Vagina (tissue), 2 donors: ENCODE measurements at regions not wholly inside any gene's neighbourhood (a gene's known extent, or its start where the extent isn't known, plus 50 kb on each side); places are given as distances from the start of the nearest gene placed in this dataset.

Experiments used
- POLR2AphosphoS5 ChIP-seq, 2 donors: sonication (generic); formaldehyde crosslinking; IDR thresholded peaks; one replicate each; pipeline ENCODE4 v1.9.0; 2017; ENCODE audit warnings: antibody characterized with exemption in 2 of 2, mild to moderate bottlenecking in 2 of 2, low read depth in 1 of 2; ENCODE audit not compliant: insufficient read depth in 1 of 2
- TF ChIP-seq, protein P1 (sequence below), 3 experiments: fragments of 450-650 bp in 2 of 3; fragments of 200-600 bp in 1 of 3; sonication (generic) in 1 of 3; IDR thresholded peaks; one replicate each; pipeline ENCODE4 v1.5.1; 2017 to 2019; ENCODE audit warnings: antibody characterized with exemption in 3 of 3, mild to moderate bottlenecking in 2 of 3, moderate library complexity in 2 of 3

- TF ChIP-seq, protein P1, sequence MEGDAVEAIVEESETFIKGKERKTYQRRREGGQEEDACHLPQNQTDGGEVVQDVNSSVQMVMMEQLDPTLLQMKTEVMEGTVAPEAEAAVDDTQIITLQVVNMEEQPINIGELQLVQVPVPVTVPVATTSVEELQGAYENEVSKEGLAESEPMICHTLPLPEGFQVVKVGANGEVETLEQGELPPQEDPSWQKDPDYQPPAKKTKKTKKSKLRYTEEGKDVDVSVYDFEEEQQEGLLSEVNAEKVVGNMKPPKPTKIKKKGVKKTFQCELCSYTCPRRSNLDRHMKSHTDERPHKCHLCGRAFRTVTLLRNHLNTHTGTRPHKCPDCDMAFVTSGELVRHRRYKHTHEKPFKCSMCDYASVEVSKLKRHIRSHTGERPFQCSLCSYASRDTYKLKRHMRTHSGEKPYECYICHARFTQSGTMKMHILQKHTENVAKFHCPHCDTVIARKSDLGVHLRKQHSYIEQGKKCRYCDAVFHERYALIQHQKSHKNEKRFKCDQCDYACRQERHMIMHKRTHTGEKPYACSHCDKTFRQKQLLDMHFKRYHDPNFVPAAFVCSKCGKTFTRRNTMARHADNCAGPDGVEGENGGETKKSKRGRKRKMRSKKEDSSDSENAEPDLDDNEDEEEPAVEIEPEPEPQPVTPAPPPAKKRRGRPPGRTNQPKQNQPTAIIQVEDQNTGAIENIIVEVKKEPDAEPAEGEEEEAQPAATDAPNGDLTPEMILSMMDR (IDR thresholded peaks at IDR 0.05) = no peak
- TF ChIP-seq POLR2AphosphoS5 (IDR thresholded peaks at IDR 0.05; ENCODE audit: insufficient read depth in 1 of 2, low read depth in 1 of 2) = no peak
Measured at GRCh38 chr6:12601881-12602280, 114.7 kb upstream of the PHACTR1 start.
